ENCODE measurements at regions not wholly inside any gene's neighbourhood (a gene's known extent, or its start where the extent isn't known, plus 50 kb on each side); places are given as distances from the start of the nearest gene placed in this dataset.

DNA sequence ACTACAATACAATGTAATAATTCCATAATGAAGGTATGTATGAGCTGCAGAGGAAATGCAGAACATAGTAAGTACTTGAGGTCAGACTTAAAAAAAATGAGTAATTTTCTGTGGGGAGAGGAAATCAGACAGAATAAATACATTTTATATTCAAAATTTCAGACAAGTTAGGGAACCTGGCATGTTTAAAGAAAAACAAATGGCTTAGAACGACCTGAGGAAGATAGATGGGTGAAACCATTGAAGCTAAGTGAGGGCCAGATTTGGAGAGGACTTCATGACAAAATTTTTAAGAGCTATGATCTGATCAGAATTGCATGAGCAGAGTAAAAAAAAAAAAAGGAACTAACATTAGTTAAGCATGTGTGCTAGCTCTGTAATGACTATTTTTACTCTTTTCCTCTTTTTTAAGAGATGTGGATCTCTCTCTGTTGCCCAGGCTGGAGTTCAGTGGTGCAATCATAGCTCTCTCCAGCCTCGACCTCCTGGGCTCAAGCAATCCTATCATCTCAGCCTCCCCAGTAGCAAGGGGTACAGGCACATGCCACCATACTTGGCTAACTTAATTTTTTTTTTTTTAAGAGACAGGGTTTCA, 157.6 kb upstream of the PDE3A start:
- Histone ChIP-seq H3K36me3 (no peaks in the 10 kb centered on the region), H3K4me1 (peaks cover 0 to 21% (median 0%) of the 10 kb centered on the region in 4 donors), H3K9me3 (no peaks in the 10 kb centered on the region), H3K4me3 (no peak overlapping the region), H3K27me3 (no peaks in the 10 kb centered on the region), H3K27ac (peak overlapping the region in 1 of 4 donors; percentile 64)
- TF ChIP-seq POLR2A (IDR thresholded peaks at IDR 0.05) = no peak
- TF ChIP-seq, protein P1, sequence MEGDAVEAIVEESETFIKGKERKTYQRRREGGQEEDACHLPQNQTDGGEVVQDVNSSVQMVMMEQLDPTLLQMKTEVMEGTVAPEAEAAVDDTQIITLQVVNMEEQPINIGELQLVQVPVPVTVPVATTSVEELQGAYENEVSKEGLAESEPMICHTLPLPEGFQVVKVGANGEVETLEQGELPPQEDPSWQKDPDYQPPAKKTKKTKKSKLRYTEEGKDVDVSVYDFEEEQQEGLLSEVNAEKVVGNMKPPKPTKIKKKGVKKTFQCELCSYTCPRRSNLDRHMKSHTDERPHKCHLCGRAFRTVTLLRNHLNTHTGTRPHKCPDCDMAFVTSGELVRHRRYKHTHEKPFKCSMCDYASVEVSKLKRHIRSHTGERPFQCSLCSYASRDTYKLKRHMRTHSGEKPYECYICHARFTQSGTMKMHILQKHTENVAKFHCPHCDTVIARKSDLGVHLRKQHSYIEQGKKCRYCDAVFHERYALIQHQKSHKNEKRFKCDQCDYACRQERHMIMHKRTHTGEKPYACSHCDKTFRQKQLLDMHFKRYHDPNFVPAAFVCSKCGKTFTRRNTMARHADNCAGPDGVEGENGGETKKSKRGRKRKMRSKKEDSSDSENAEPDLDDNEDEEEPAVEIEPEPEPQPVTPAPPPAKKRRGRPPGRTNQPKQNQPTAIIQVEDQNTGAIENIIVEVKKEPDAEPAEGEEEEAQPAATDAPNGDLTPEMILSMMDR (IDR thresholded peaks at IDR 0.05) = no peak
- DNase-seq = no peak

DNA sequence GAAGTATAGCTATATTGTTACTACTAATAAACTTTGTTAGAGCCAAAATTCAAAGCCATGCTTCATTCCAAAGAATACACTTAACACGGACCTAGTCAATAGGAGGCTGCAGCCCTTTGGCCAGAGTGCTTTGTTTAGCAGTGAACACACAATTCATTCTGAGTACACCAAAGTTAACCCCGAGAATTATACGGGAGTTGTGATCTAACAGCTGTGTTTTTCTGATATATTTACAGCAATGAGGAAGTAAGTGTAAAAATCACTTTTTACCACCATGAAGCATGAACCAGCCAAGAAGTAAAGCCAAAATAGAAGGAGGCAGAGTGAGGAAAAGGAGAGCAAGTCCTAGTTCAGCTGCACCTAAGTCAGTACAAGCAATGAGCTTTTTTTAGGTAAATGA, 156.8 kb upstream of the PDE3A start:
- no peaks in the 10 kb centered on the region for H3K9me3 ChIP-seq
- peaks cover 0 to 21% (median 0%) of the 10 kb centered on the region in 4 donors for H3K4me1 ChIP-seq
- DNase-seq = no peak
- H3K36me3 ChIP-seq = no peaks in the 10 kb centered on the region
- H3K27me3 ChIP-seq = no peaks in the 10 kb centered on the region
- no peak overlapping the region for H3K4me3 ChIP-seq
- TF ChIP-seq, protein P1 (IDR thresholded peaks at IDR 0.05) = no peak
- TF ChIP-seq POLR2A (IDR thresholded peaks at IDR 0.05) = no peak
- H3K27ac ChIP-seq = peak overlapping the region; percentile 11 to 64 (median 22)

DNA sequence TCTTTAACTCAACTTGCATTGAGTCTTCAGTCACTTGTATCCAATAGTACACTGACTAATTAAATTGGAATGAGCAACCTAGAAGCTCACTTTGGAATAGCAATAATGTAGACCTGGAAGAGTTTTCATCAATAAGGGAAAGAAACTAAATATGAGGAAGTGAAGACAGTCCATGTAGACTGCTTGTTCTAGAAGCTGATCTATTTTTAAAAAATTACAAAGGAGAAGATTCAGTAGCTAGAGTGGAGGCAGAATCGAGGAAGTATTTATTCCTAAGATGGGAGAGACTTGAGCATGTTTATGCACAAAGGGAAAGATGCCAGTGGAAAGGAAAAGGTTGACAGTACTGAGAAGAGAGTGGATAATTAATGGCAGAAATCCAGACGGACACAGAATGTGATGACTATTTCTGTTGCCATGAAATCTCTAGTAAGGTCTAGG, 156.3 kb upstream of the PDE3A start:
- Histone ChIP-seq H3K36me3 (no peaks in the 10 kb centered on the region), H3K27ac (peak overlapping the region; percentile 11 to 64 (median 22)), H3K27me3 (no peaks in the 10 kb centered on the region), H3K9me3 (no peaks in the 10 kb centered on the region), H3K4me1 (peaks cover 0 to 21% (median 0%) of the 10 kb centered on the region in 4 donors), H3K4me3 (no peak overlapping the region)
- no peak for TF ChIP-seq POLR2A (IDR thresholded peaks at IDR 0.05)
- no peak for DNase-seq

DNA sequence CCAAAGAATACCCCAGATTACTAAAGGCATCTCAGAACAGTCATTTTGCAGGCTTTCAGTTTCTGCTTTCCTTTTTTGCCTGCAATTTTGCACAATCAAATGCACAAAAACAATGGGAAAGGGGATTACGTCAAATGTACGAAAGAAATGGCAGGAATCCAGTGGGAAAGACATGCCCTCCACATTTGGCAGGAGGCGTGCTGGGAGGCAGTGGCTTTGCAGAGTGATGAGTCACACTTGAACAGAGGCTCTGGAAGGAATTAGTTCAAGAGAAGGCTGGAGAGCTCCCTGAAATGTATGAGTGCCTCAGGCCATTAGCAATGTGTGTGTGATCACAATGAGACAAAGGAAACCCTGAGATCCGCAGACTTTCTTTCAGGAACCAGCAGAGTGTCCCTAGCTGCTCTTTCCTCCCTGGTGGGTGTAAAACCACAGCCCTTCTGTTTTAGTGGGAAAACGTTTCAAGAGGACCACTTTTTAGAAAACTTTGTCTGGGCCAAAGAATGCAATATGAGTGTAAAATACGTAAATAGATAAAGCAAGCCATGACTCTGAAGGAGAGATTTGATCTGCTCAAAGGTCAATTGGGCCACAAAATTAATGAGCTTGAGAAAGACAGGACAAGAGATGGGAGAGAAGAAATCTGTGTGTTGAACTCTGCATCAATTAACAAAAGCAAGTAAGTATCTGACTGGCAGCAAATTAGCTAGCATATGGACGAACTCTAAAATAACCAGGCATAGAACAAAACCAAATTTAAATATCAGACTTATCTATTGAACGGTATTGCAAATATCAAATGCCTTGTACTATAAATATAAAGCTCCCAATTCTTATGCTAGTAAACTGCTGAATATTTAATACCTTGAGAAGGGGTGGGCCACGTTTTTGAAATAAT, 155.4 kb upstream of the PDE3A start:
- Histone ChIP-seq H3K27ac (peak overlapping the region; percentile 23 to 64 (median 30)), H3K4me1 (peaks cover 0 to 21% (median 0%) of the 10 kb centered on the region in 4 donors), H3K9me3 (no peaks in the 10 kb centered on the region), H3K27me3 (no peaks in the 10 kb centered on the region), H3K36me3 (no peaks in the 10 kb centered on the region), H3K4me3 (no peak overlapping the region)
- DNase-seq = peak in 2 of 3 donors; percentile 20 to 74
- no peak for TF ChIP-seq POLR2A (IDR thresholded peaks at IDR 0.05)
- TF ChIP-seq, protein P1 (IDR thresholded peaks at IDR 0.05) = no peak

DNA sequence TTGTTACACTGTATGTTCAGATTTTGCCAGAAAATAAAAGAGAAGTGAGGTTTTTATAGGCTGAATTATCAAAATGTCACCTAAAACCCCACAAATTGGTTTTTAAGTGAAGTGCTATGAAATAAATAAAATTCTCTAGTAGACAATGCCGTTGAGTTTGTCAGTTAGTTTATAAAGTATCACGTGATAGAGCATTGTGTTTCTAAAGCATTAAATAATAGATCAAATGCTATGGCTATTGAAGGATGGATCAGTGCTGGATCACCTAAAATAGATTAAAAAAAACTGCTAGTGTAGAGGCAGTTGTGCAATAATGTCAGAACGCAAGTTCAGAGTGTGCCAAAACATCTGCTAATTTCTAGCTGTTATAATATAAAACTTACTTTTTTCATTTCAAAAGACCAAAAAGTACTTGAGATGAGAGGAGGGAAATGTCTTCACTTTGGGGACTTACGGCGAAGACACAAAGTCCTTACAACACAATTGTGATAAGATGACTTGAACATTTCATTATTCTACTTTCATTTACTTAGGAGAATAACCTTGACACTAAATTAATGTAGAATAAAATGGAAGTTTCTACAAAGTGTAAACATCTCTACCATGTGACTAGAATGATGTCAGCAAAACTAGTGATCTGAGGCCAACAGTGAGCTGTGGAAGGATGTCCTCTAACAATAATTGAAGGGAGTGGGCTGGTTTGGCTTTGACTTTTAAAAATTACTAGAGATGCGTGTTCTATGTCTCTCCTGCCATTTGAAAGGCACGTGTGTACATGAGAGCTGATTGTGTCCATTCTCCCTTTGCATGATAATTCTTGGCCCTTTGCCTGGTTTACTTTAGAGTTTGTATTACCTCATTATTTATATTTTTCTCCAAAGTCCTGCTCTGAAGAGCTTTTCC, 154.4 kb upstream of the PDE3A start:
- Histone ChIP-seq H3K27me3 (no peaks in the 10 kb centered on the region), H3K9me3 (no peaks in the 10 kb centered on the region), H3K4me1 (peaks cover 0 to 21% (median 0%) of the 10 kb centered on the region in 4 donors), H3K27ac (no peak overlapping the region), H3K4me3 (no peak overlapping the region), H3K36me3 (no peaks in the 10 kb centered on the region)
- DNase-seq = no peak
- TF ChIP-seq POLR2A (IDR thresholded peaks at IDR 0.05) = no peak
- TF ChIP-seq, protein P1 (IDR thresholded peaks at IDR 0.05) = no peak

Data from Peyer's patch (tissue), 4 donors.